NCI-H345 treated with DMSO at 0.1 percent for 48 hours (cell line): ENCODE measurements at regions not wholly inside any gene's neighbourhood (a gene's known extent, or its start where the extent isn't known, plus 50 kb on each side); places are given as distances from the start of the nearest gene placed in this dataset.

ENCODE experiments used
- DNase-seq: peaks from one replicate; lab custom pipeline; 2025; ENCODE audit not compliant: unreplicated experiment; lab: John Stamatoyannopoulos, UW

GRCh38 chr9:80191108-80191507, 619.3 kb downstream of the TLE4 start:
- no peak for DNase-seq

- no peak for DNase-seq
Observed at GRCh38 chr9:80188579-80188978, 616.8 kb downstream of the TLE4 start.

DNA sequence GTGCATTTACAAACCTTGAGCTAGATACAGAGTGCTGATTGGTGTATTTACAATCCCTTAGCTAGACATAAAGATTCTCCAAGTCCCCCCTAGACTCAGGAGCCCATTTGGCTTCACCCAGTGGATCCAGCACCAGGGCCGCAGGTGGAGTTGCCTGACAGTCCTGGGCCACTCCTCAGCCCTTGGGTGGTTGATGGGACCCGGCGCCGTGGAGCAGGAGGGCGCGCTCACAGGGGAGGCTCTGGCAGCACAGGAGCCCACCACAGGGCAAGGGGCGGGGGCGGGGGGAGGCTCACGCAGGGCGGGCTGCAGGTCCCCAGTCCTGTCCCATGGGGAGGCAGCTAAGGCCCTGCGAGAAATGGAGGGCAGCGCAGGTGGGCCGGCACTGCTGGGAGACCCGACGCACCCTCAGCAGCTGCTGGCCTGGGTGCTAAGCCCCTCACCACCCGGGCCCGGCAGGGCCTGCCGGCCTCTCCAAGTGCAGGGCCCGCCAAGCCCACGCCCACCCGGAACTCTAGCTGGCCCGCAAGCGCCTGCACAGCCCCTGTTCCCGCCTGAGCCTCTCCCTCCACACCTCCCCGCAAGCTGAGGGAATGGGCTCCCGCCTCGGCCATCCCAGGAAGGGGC, 613.5 kb downstream of the TLE4 start:
- DNase-seq: no peak

DNA sequence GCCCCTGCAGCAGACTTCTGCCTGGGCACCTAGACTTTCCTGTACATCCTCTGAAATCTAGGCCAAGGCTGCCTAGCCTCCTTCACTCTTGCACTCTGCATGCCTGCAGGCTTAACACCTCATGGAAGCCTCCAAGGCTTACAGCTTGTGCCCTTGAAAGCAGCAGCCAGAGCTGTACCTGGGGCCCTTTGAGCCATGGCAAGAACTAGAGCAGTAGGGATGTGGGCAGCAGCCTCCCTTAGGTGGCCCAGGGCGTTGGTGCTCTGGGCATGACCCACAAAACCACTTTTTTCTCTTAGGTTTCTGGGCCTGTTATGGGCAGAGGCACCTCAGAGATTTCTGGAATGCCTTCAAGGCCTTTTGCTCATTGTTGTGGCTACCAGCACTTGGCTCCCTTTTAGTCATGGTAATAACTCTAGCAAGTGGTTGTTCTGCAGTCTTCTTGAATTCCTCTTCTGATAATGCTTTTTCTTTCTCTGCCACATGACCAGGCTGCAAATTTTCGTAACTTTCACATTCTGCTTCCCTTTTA, 606.2 kb downstream of the TLE4 start:
- no peak for DNase-seq

DNA sequence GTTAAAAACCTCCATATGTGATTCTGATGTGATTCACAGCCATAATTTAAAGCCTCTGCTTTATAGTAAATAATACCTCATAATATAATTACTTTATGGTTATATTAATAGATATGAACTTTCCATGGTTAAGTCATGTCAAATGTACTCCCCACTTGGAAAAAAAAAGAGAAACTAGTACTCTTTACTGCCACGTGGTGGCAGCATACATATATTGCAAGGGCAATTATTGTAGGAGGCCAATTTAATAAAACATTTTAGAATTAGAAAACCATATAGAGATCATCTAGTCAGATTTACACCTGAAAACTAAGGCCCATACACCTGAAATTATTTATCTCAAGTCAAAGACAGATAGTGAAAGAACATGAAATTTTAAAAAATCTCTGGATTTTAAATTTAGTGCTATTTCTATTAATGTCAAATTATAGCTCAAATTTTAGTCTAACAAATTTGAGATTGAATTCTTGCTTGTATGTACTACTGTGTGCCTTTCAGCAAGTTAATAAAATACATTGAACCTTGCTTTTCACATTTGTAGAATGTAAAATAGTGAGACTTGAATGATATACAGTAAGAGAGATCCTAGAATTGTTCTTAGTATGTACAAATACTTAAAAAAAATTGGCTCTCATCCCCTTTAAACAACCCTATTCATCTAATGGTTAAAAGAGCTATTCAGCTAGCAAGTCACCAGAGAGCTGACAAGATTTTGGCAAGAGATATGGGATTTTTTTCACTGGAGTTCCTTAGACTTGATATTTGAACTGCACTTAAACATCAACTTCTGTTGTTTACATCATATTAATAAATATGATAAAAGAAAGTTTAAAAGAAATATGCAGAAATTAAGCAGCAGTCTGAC, 603.8 kb downstream of the TLE4 start:
- peak; percentile 14 for DNase-seq

DNA sequence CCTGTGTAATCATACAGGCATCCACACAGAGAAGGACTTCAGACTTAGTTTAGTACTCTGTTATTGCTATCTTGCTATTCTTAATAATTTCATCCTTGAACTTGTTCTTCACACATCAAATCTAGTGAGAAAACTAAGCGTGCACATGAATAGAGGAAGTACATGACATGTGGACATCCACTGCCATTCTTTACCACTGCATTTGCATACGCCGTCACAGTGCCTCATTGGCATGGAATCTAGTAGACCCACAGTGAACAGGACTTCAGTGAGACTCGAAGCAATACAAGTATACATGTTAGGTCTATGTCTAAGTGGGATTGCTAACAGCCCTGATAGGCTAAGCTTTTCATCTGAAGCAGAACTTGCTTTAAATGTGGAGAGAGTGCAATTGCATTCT, 592.1 kb downstream of the TLE4 start:
- no peak for DNase-seq

DNA sequence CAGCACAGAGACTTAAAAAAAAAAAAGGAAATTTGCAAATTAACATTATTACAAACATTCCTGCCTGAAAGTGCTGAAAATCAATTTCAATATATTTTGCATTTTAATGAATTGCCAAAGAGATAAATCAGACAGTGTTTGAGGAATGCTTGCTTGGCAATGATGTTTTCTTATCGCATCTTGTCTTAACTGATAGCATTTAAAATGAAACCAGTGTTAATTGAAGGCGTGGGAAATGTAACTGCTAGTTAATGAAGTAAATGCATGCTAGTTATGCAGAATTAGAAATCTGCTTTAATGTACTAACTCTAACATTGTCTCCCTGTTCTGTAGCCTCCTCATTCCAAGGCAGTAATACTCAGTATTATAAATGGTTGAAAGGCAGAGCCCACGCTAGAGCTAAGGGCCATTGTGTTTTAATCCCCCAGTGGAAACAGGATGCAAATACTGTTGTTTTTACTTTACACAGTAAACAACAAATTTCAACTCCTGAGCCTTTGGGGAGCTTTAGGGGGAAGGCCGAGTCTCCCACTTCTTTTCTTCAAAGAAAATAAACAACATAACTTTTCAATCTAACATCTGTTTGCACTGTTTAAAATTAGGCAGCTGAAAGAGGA, 586.9 kb downstream of the TLE4 start:
- no peak for DNase-seq

- no peak for DNase-seq
Observed at GRCh38 chr9:80158131-80158530, 586.4 kb downstream of the TLE4 start.

DNA sequence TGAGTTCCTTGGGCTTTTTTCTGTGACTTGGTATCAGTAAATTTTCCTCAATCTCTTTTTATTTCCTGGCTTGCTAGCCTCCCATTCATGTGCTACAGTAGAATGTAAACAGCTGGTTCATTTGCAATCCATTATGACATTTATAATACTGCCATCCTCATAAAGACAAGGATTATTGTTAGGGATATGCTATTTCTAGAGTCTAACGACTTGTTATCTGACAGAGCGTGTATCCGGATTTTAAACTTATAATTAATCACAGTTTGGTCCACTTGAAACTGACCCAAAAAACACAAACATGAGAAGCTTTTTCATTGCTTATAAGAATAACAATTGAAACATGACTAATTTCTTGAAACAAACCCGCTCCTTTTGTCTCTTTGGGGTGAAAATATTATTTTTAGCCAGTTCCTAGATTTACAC, 585.8 kb downstream of the TLE4 start:
- DNase-seq: no peak

DNA sequence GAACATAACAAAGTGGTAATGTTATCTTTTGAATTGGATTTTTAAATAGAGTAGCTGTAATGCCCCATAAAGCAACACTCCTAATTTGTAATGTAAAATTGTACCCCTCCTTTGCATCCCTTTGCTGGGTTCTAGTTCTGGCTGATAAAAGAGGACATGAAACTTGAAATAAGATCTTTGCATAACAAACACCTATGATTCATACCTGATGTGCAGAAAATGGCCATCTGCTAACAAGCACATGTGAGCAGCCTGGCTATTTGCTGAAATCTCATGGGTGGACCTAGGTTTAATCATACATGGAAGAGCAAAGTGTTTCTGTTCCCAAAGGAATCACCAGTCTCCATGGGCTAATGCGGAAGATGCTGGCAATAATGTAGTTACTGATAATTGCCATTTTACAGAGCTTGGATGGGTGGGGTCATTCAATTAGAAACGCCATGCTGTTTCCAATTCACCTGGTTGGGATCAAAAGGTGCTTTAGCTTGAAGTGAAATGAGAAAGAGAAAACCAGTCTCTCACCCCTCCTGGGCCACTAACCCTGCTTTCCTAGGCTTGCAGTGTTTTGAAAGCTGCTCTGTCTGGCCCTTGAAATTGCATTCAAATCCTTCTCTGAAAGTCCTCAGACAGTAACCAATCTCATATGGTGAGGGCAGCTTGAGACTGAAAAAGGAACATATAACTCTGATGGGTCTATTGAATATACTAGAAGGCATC, 585.1 kb downstream of the TLE4 start:
- DNase-seq: no peak

DNA sequence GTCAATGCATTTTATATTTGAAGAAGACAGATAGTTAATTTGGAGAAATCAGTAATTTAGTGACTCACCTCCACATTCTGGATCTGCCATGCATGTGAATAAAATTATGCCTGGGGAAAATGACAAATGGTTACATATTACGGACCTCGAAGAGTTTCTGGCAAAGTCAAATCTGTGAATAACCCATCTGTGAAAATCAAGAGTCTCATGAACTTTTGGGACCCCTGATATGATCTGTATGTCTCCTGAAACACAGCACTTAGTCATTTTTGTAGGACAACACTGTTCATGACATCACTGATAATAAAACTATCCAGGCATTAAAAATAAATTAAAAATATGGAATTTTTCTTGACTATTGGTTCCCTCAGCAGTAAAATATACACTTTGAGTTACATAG, 584.5 kb downstream of the TLE4 start:
- DNase-seq: no peak

GRCh38 chr9:80147866-80148265, 576.1 kb downstream of the TLE4 start:
- DNase-seq: no peak

DNA sequence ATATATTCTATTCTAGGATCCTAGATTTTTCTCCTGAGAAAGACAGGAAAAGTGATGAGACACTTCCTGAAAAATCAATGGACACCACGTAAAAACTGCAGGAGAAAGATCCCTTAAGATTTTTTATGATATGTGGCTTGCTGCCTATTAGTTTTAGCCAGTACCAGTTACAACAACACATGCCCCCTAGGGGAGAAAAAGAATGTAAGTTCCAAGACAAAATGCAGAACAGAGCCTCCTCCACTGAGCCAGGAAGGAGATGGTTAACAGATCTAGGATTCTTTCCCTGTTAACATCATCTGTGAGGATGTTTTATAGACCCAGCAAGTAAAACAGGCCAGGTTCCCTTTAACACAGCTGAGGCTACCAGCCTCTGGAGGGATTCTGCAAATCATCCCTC, 574.7 kb downstream of the TLE4 start:
- no peak for DNase-seq

- no peak for DNase-seq
Observed at GRCh38 chr9:80144856-80145255, 573.1 kb downstream of the TLE4 start.

- DNase-seq: no peak
Observed at GRCh38 chr9:80144406-80144805, 572.6 kb downstream of the TLE4 start.

- DNase-seq: no peak
Observed at GRCh38 chr9:80143899-80144298, 572.1 kb downstream of the TLE4 start.

DNA sequence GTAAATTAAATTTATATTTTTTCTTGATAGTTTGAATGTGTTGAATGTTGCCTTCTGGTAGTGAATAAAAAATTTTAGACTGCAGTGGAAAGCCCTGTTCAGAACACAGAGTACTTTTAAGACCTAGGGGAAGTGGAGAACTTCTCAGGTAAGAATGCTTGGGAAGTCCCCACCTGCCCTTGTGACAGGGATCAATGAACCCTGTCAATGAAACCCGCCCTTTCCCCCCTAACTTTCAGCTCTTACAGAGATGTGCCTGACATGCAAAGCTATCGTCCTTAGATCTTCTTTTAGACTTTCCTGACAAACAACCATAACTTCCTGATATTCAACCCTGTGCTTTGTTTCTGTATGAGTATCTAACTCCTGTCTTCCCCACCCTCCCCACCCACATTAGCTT, 562.7 kb downstream of the TLE4 start:
- no peak for DNase-seq

DNA sequence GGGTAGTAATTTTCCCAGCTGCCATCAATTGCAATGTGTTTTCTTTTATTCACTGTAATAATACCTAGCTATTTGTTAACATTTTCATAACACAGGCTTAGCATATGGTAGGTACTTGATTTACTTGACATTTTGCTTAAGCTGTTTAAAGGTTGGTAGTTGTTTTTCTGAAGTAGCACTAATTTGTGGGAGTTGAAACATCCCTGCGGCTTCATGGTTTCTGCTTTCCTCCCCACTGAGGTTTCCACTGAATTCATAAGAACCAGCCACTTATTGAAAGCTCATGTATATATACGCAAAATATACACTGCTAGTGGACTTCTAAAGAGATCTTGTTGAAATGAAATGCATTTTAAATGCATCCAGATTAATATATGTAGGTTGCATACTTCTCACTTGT, 559.9 kb downstream of the TLE4 start:
- DNase-seq: no peak

GRCh38 chr9:80127920-80128319, 556.2 kb downstream of the TLE4 start:
- no peak for DNase-seq

DNA sequence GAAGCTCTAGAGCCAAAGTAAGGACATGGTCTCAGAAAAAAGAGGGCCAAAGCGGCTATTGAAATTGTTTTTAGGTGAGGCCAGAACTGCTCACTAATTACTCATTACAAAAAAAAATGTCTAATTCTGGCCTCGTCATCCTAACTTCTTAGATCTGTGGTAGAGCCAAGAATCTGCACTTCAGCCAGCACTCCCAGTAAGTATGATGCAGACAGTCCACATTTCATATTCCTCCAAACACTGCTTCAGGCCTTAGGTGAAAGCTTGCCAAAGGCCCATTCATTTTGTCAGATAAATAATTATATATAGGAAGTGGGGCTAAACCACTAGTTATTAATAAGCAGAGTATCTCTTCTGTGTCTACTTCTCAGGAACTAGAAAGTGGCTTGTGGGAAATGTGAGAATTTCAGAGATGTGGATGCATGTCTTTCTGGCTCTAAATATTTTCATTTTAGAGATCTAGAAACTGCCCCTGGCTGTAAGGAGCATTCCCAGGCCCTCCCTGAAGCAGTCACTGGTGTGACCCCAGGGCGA, 554.0 kb downstream of the TLE4 start:
- no peak for DNase-seq

DNA sequence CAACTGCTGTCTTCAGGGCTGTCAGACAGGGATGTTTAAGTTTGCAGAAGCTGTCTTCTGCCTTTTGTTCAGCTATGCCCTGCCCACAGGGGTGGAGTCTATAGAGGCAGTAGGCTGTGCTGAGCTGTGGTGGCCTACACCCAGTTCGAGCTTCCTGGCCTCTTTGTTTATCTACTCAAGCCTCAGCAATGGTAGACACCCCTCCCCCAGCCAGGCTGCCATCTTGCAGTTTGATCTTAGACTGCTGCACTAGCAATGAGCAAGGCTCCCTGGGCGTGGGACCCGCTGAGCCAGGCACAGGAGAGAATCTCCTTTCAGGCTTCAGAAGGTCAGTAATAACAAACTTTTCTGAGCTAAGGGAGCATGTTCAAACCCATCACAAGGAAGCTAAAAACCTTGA, 545.3 kb downstream of the TLE4 start:
- no peak for DNase-seq
